Lung (tissue), 11 donors: ENCODE measurements at regions not wholly inside any gene's neighbourhood (a gene's known extent, or its start where the extent isn't known, plus 50 kb on each side); places are given as distances from the start of the nearest gene placed in this dataset.
A peak's percentile ranks its signal among the peaks of the same experiment; 100 is the strongest.
"Not testable (repeated sequence)": the region's sequence is repeated elsewhere in the genome, so short reads cannot be mapped to it uniquely, and the experiment has no call there.

Experiments used
- ATAC-seq: fragments of 200-7000 bp; cut with Tn5 transposase; one replicate; pipeline ENCODE4 v1.9.1; 2020; ENCODE audit warnings: moderate number of reproducible peaks; ENCODE audit not compliant: insufficient read depth, low FRiP score
- DNase-seq, 3 donors: peaks; one replicate each; pipeline ENCODE4 v3.0.0-alpha.2; 2013 to 2017
- H3K27ac ChIP-seq, 2 donors: one replicate each; pipeline ENCODE4 v1.5.1; 2013; ENCODE audit warnings: mild to moderate bottlenecking in 2 of 2, moderate library complexity in 2 of 2, control low read depth in 1 of 2, inconsistent platforms in 1 of 2, low read depth in 1 of 2, low read length in 1 of 2
- H3K27me3 ChIP-seq, 3 donors: one replicate each; pipeline ENCODE4 v1.5.1; 2013; ENCODE audit warnings: low read length in 2 of 3; ENCODE audit not compliant: control insufficient read depth in 3 of 3, insufficient read depth in 3 of 3
- H3K36me3 ChIP-seq, 4 donors: one replicate each; pipeline ENCODE4 v1.5.1; 2013; ENCODE audit warnings: low read length in 4 of 4, mild to moderate bottlenecking in 1 of 4, moderate library complexity in 1 of 4; ENCODE audit not compliant: control insufficient read depth in 4 of 4, insufficient read depth in 4 of 4
- H3K4me1 ChIP-seq, 5 donors: one replicate each; pipeline ENCODE4 v1.5.1; 2013; ENCODE audit warnings: low read length in 5 of 5, mild to moderate bottlenecking in 2 of 5, moderate library complexity in 1 of 5; ENCODE audit not compliant: control insufficient read depth in 5 of 5, insufficient read depth in 5 of 5
- H3K4me3 ChIP-seq: one replicate; pipeline ENCODE4 v1.5.1; 2013; ENCODE audit warnings: mild to moderate bottlenecking, control low read depth, moderate library complexity
- H3K9ac ChIP-seq, 2 donors: one replicate each; pipeline ENCODE4 v1.5.1; 2013; ENCODE audit warnings: low read length in 2 of 2, control low read depth in 1 of 2; ENCODE audit not compliant: insufficient read depth in 1 of 2
- H3K9me3 ChIP-seq, 4 donors: one replicate each; pipeline ENCODE4 v1.5.1; 2013; ENCODE audit warnings: low read length in 3 of 4, mild to moderate bottlenecking in 1 of 4, moderate library complexity in 1 of 4; ENCODE audit not compliant: control insufficient read depth in 4 of 4, insufficient read depth in 3 of 4
- WGBS, 2 donors: extraction: QIAGEN DNeasy Blood & Tissue Kit; methylation state at CpG; one replicate each; pipeline ENCODE4 v1.1.7; 2013; 5-methylcytosine and 5-hydroxymethylcytosine counted together
- TF ChIP-seq, protein P1 (sequence below): IDR thresholded peaks from 2 replicates; pipeline ENCODE4 v1.5.1; 2012; ENCODE audit warnings: mild to moderate bottlenecking; ENCODE audit errors: control extremely low read depth, extremely low read depth
- donor health status: control.
- donor health status: control.
- donor health status: Bipolar disorder and iron deficiency.
- donor health status: healthy.
- donor health status: DM: yes; HTN: yes; CAD: no.

DNA sequence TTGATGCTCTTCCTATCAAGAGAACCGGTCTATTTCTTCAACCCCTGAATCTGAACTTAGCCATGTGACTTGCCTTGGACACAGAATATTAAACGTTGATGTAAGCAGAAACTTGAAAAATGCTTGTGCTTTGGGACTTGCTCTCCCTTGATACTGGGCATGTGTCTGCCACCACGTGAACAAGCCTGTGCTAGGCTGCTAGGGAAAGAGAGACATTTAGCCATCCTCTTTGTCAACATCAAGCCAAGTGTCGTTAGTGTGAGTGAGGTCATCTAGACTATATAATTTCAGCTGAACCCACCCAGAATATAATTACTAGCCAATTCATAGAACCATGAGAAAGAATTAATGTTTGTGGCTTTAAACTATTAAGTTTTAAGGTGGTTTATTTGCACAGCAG is 98.2 kb upstream of the TRHDE start:
- TF ChIP-seq, protein P1, sequence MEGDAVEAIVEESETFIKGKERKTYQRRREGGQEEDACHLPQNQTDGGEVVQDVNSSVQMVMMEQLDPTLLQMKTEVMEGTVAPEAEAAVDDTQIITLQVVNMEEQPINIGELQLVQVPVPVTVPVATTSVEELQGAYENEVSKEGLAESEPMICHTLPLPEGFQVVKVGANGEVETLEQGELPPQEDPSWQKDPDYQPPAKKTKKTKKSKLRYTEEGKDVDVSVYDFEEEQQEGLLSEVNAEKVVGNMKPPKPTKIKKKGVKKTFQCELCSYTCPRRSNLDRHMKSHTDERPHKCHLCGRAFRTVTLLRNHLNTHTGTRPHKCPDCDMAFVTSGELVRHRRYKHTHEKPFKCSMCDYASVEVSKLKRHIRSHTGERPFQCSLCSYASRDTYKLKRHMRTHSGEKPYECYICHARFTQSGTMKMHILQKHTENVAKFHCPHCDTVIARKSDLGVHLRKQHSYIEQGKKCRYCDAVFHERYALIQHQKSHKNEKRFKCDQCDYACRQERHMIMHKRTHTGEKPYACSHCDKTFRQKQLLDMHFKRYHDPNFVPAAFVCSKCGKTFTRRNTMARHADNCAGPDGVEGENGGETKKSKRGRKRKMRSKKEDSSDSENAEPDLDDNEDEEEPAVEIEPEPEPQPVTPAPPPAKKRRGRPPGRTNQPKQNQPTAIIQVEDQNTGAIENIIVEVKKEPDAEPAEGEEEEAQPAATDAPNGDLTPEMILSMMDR, result no peak
- H3K9me3 ChIP-seq, result peaks cover 0 to 3% (median 0%) of the 10 kb centered on the region in 4 donors
- no peak overlapping the region for H3K4me3 ChIP-seq
- 67 to 83% methylated on average over 4 of the region's 4 CpGs for WGBS, 2 donors
- DNase-seq (no peak), ATAC-seq (no peak)
- no peaks in the 10 kb centered on the region for H3K27me3 ChIP-seq
- H3K4me1 ChIP-seq, result no peaks in the 10 kb centered on the region
- H3K36me3 ChIP-seq, result no peaks in the 10 kb centered on the region
- no peak overlapping the region for H3K27ac ChIP-seq
- no peak overlapping the region for H3K9ac ChIP-seq

DNA sequence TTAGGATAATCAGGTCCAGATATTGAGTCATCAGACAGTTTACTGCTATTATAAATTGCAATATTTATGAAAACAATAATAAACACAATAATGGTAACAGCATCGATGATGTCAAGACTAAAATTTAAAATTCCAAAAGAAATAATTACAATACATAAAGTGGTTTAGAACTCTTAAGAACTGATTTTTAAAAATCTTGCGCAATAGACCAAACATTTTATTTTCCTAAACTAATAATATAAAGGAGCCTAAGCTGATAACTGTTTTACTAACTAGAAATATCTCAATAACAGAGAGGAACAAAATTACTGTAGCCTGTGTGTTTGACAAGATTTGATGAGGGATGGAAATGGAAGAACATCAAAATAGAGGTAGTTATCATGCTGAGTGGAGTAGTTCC is 93.9 kb upstream of the TRHDE start:
- H3K4me1 ChIP-seq, result no peaks in the 10 kb centered on the region
- no peak overlapping the region for H3K27ac ChIP-seq
- ATAC-seq (no peak), DNase-seq (no peak)
- H3K9ac ChIP-seq, result no peak overlapping the region
- peaks cover 0 to 3% (median 0%) of the 10 kb centered on the region in 4 donors for H3K9me3 ChIP-seq
- H3K36me3 ChIP-seq, result no peaks in the 10 kb centered on the region
- no peak overlapping the region for H3K4me3 ChIP-seq
- 92 to 98% methylated on average over 2 of the region's 2 CpGs for WGBS, 2 donors
- no peaks in the 10 kb centered on the region for H3K27me3 ChIP-seq
- TF ChIP-seq, protein P1, result no peak

DNA sequence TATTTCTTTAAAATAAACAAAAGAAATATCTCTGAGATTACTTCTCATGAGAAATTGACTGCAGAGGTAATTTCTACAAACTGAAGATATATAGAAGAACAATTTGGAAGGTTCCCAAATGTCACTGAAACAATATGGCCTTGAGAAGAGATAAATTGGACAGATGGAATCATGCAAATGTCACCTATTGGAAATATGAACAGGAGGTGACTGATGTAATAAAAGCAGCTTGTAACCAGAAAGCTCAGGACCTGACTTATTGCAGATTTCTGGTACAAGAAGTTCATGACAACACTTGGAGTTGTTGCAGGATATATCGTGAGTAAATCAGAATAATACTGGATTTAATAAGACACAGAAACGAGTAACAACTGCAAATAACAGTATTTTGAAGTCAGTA is 93.3 kb upstream of the TRHDE start:
- ATAC-seq, result no peak
- Histone ChIP-seq H3K4me1 (no peaks in the 10 kb centered on the region), H3K9me3 (peaks cover 0 to 3% (median 0%) of the 10 kb centered on the region in 4 donors), H3K4me3 (no peak overlapping the region), H3K9ac (no peak overlapping the region), H3K27ac (no peak overlapping the region), H3K36me3 (no peaks in the 10 kb centered on the region), H3K27me3 (no peaks in the 10 kb centered on the region)
- 69% methylated on average over 2 of the region's 2 CpGs for WGBS, 2 donors
- DNase-seq, result peak in 1 of 3 donors; percentile 13
- TF ChIP-seq, protein P1, result no peak

DNA sequence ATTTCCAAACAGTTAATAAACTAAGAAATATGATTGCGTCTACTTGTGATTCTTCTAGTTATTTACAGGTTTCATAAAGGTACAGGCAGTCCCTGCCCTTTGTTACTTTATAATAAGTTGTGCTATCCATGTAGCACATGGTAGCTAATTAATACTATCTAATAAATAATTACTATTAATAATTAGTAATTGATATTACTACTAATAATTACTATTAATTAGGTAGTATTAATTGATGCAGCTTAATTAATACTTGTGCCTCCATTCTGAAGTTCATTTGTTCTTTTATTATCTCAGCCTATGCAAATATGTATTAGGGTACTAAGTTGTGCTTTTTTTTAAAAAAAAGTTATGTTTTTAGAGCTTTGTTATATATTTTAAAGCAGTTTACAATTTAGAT is 92.3 kb upstream of the TRHDE start:
- TF ChIP-seq, protein P1, result no peak
- WGBS, 2 donors, result 85 to 94% methylated on average over 1 of the region's 1 CpG
- Histone ChIP-seq H3K9ac (no peak overlapping the region), H3K27me3 (no peaks in the 10 kb centered on the region), H3K27ac (no peak overlapping the region), H3K4me3 (no peak overlapping the region), H3K36me3 (no peaks in the 10 kb centered on the region), H3K4me1 (no peaks in the 10 kb centered on the region), H3K9me3 (peaks cover 0 to 3% (median 0%) of the 10 kb centered on the region in 4 donors)
- ATAC-seq (no peak), DNase-seq (no peak)

DNA sequence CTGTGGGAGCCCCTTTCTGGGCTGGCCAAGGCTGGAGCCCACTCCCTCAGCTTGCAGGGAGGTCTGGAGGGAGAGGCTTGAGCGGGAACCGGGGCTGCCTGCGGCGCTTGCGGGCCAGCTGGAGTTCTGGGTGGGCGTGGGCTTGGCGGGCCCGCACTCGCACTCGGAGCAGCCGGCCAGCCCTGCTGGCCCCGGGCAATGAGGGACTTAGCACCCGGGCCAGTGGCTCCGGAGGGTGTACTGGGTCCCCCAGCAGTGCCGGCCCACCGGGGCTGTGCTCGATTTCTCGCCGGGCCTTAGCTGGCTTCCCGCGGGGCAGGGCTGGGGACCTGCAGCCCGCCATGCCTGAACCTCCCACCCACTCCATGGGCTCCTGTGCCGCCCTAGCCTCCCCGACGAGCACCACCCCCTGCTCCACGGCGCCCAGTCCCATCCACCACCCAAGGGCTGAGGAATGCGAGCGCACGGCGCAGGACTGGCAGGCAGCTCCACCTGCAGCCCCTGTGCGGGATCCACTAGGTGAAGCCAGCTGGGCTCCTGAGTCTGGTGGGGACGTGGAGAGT is 87.1 kb upstream of the TRHDE start:
- DNase-seq, ATAC-seq: not testable (repeated sequence)
- 96 to 98% methylated on average over 26 to 32 of the region's 33 CpGs for WGBS, 2 donors

More for the DNA sequence above, 87.1 kb upstream of the TRHDE start:
- not testable (repeated sequence) for H3K27ac ChIP-seq, H3K27me3 ChIP-seq, H3K4me3 ChIP-seq, H3K4me1 ChIP-seq, H3K9ac ChIP-seq, H3K36me3 ChIP-seq, H3K9me3 ChIP-seq
